Heart left ventricle (tissue), 16 donors: ENCODE measurements at regions not wholly inside any gene's neighbourhood (a gene's known extent, or its start where the extent isn't known, plus 50 kb on each side); places are given as distances from the start of the nearest gene placed in this dataset.

Source experiments
- ATAC-seq, 4 donors: fragments of 200-7000 bp; cut with Tn5 transposase; one replicate each; pipeline ENCODE4 v1.9.1; 2020 to 2022; ENCODE audit warnings: moderate library complexity in 4 of 4, mild to moderate bottlenecking in 3 of 4, moderate number of reproducible peaks in 1 of 4
- DNase-seq, 5 donors: peaks; one replicate each; pipeline ENCODE4 v3.0.0-alpha.2; 2020
- H3K27ac ChIP-seq, 12 donors: fragments of 200-600 bp; sonication (generic) in 4 of 12; one replicate each; pipeline versions ENCODE4 v1.5.0 to v1.8.0; 2016 to 2022; ENCODE audit warnings: mild to moderate bottlenecking in 2 of 12
- H3K27me3 ChIP-seq, 9 donors: fragments of 200-600 bp; sonication (generic) in 2 of 9; one replicate each; pipeline versions ENCODE4 v1.5.1 to v1.8.0; 2016 to 2022; ENCODE audit warnings: mild to moderate bottlenecking in 3 of 9
- H3K36me3 ChIP-seq, 9 donors: fragments of 200-600 bp; sonication (generic) in 2 of 9; one replicate each; pipeline versions ENCODE4 v1.5.0 to v1.8.0; 2018 to 2022; ENCODE audit warnings: mild to moderate bottlenecking in 2 of 9
- H3K4me1 ChIP-seq, 12 donors: fragments of 200-600 bp; sonication (generic) in 4 of 12; one replicate each; pipeline versions ENCODE4 v1.5.0 to v1.8.0; 2016 to 2022; ENCODE audit warnings: mild to moderate bottlenecking in 3 of 12
- H3K4me3 ChIP-seq, 12 donors: fragments of 200-600 bp; sonication (generic) in 4 of 12; one replicate each; pipeline versions ENCODE4 v1.5.0 to v1.8.0; 2017 to 2022; ENCODE audit warnings: mild to moderate bottlenecking in 9 of 12, moderate library complexity in 4 of 12
- H3K9me3 ChIP-seq, 12 donors: fragments of 200-600 bp; sonication (generic) in 4 of 12; one replicate each; pipeline versions ENCODE4 v1.5.0 to v1.8.0; 2016 to 2022; ENCODE audit warnings: mild to moderate bottlenecking in 1 of 12
- CTCF ChIP-seq, 12 donors: fragments of 200-600 bp; sonication (generic) in 4 of 12; IDR thresholded peaks; one replicate each; pipeline versions ENCODE4 v1.5.0 to v1.8.0; 2018 to 2022; ENCODE audit warnings: antibody characterized with exemption in 12 of 12, mild to moderate bottlenecking in 5 of 12
- POLR2A ChIP-seq, 2 donors: fragments of 450-650 bp; IDR thresholded peaks; one replicate each; pipeline ENCODE4 v1.6.1; 2017; ENCODE audit warnings: antibody characterized with exemption in 2 of 2, mild to moderate bottlenecking in 2 of 2, moderate library complexity in 2 of 2
- WGBS, 4 donors: extraction: QIAGEN DNeasy Blood & Tissue Kit in 2 of 4; methylation state at CpG; one replicate each; pipeline versions ENCODE4 v1.1.5 to v1.1.7; 2013 to 2018; 5-methylcytosine and 5-hydroxymethylcytosine counted together
- intact Hi-C, 10 donors: fragments of 100-400 bp; cut with DNase I; formaldehyde crosslinking; loops; one replicate each; pipeline versions ENCODE4 v1.11.1 to v1.14.2; 2022
- donor health status: ischemic (EF 13 %, LVEDD 7.1; RV severe dilation, severe dysfunction).
- donor health status: healthy with polysubstance abuse.
- donor health status: DM: no; HTN: yes; CAD: no.
- donor health status: DM: no; HTN: no; CAD: no.
- donor health status: ischemic (EF 25% LVEDD 6.9; RV normal size, moderate dysfunction).
- donor health status: ischemic (EF 25% LVEDD 5.7; RV mildly dilated, moderate dysfunction).
- donor health status: healthy.
- donor health status: DM: yes; HTN: yes; CAD: no.
- donor health status: ischemic (EF 35%, LVEDD 5.7; RV mildly dilated, moderate dysfunction).
- donor health status: nonischemic (EF 11% LVEDD 7.7; RV severe dilation, severe dysfunction).
- donor health status: DM: yes; HTN: yes; CAD: no.
- donor health status: PGD.
- donor health status: ischemic (EF 29% LVEDD 5.4; RV normal size, mild dysfunction).
- donor health status: nonischemic (EF 23%, LVEDD 6.1; RV moderate dilation, normal function).

GRCh38 chr4:110675426-110675825, 52.5 kb upstream of the PITX2 start:
- intact Hi-C loops: no loop called here
- TF ChIP-seq POLR2A (IDR thresholded peaks at IDR 0.05) (no peak), CTCF (IDR thresholded peaks at IDR 0.05) (no peak)
- no peak overlapping the region for H3K27ac ChIP-seq

GRCh38 chr4:110676241-110676640, 53.4 kb upstream of the PITX2 start:
- Histone ChIP-seq H3K4me1 (no peaks in the 10 kb centered on the region), H3K27me3 (peaks cover 0 to 9% (median 0%) of the 10 kb centered on the region in 9 donors), H3K36me3 (no peaks in the 10 kb centered on the region), H3K9me3 (no peaks in the 10 kb centered on the region), H3K4me3 (no peak overlapping the region), H3K27ac (no peak overlapping the region)
- TF ChIP-seq POLR2A (IDR thresholded peaks at IDR 0.05) (no peak), CTCF (IDR thresholded peaks at IDR 0.05) (no peak)
- ATAC-seq (no peak), DNase-seq (no peak)
- intact Hi-C loops: no loop called here

More at GRCh38 chr4:110675426-110675825, 52.5 kb upstream of the PITX2 start:
- DNase-seq (no peak), ATAC-seq (no peak)
- Histone ChIP-seq H3K27me3 (peaks cover 0 to 9% (median 0%) of the 10 kb centered on the region in 9 donors), H3K9me3 (no peaks in the 10 kb centered on the region), H3K36me3 (no peaks in the 10 kb centered on the region), H3K4me1 (no peaks in the 10 kb centered on the region), H3K4me3 (no peak overlapping the region)

- no peaks in the 10 kb centered on the region for H3K36me3 ChIP-seq
- H3K9me3 ChIP-seq: no peaks in the 10 kb centered on the region
- H3K27ac ChIP-seq: no peak overlapping the region
- DNase-seq (peak in 1 of 5 donors; percentile 12), ATAC-seq (no peak)
- 16 to 21% (median 21%) methylated on average over 1 of the region's 1 CpG for WGBS, 4 donors
- no peaks in the 10 kb centered on the region for H3K4me1 ChIP-seq
- no peak for TF ChIP-seq POLR2A (IDR thresholded peaks at IDR 0.05)
- no peak for TF ChIP-seq CTCF (IDR thresholded peaks at IDR 0.05)
- H3K27me3 ChIP-seq: peaks cover 0 to 9% (median 0%) of the 10 kb centered on the region in 9 donors
- intact Hi-C loops: no loop called here
- H3K4me3 ChIP-seq: no peak overlapping the region
Observed at GRCh38 chr4:110678517-110679227, 55.8 kb upstream of the PITX2 start.

GRCh38 chr4:110680265-110680664, 57.4 kb upstream of the PITX2 start:
- no peaks in the 10 kb centered on the region for H3K9me3 ChIP-seq
- no peak overlapping the region for H3K4me3 ChIP-seq
- DNase-seq (no peak), ATAC-seq (no peak)
- no peaks in the 10 kb centered on the region for H3K4me1 ChIP-seq
- TF ChIP-seq POLR2A (IDR thresholded peaks at IDR 0.05) (no peak), CTCF (IDR thresholded peaks at IDR 0.05) (no peak)
- intact Hi-C loops: no loop called here
- no peak overlapping the region for H3K27ac ChIP-seq
- peaks cover 0 to 9% (median 0%) of the 10 kb centered on the region in 9 donors for H3K27me3 ChIP-seq
- 58 to 63% (median 60%) methylated on average over 4 of the region's 4 CpGs for WGBS, 4 donors
- no peaks in the 10 kb centered on the region for H3K36me3 ChIP-seq
